Aorta (tissue), 5 donors: ENCODE measurements at regions not wholly inside any gene's neighbourhood (a gene's known extent, or its start where the extent isn't known, plus 50 kb on each side); places are given as distances from the start of the nearest gene placed in this dataset.
"Not testable (repeated sequence)": the region's sequence is repeated elsewhere in the genome, so short reads cannot be mapped to it uniquely, and the experiment has no call there.

ENCODE experiments used
- ATAC-seq: fragments of 200-7000 bp; cut with Tn5 transposase; one replicate; pipeline ENCODE4 v1.9.1; 2022; ENCODE audit warnings: moderate library complexity; ENCODE audit not compliant: low FRiP score
- DNase-seq, 2 donors: peaks; one replicate each; pipeline ENCODE4 v3.0.0-alpha.2; 2020
- H3K27ac ChIP-seq, 2 donors: one replicate each; pipeline ENCODE4 v1.5.1; 2013; ENCODE audit warnings: low read length in 2 of 2, mild to moderate bottlenecking in 2 of 2, moderate library complexity in 2 of 2, control low read depth in 1 of 2, inconsistent platforms in 1 of 2, low read depth in 1 of 2
- H3K27me3 ChIP-seq, 2 donors: one replicate each; pipeline ENCODE4 v1.6.1; 2013; ENCODE audit warnings: control low read depth in 1 of 2, low read length in 1 of 2, mild to moderate bottlenecking in 1 of 2, moderate library complexity in 1 of 2; ENCODE audit not compliant: insufficient read depth in 2 of 2, control insufficient read depth in 1 of 2
- H3K36me3 ChIP-seq, 2 donors: one replicate each; pipeline ENCODE4 v1.6.1; 2013; ENCODE audit warnings: control low read depth in 1 of 2, low read length in 1 of 2, mild to moderate bottlenecking in 1 of 2; ENCODE audit not compliant: insufficient read depth in 2 of 2, control insufficient read depth in 1 of 2
- H3K4me1 ChIP-seq, 2 donors: one replicate each; pipeline ENCODE4 v1.6.1; 2013; ENCODE audit warnings: low read length in 2 of 2, control low read depth in 1 of 2, mild to moderate bottlenecking in 1 of 2, moderate library complexity in 1 of 2; ENCODE audit not compliant: insufficient read depth in 2 of 2, control insufficient read depth in 1 of 2
- H3K4me3 ChIP-seq, 2 donors: one replicate each; pipeline ENCODE4 v1.5.1; 2013; ENCODE audit warnings: low read length in 2 of 2, control low read depth in 1 of 2, mild to moderate bottlenecking in 1 of 2
- H3K9me3 ChIP-seq: one replicate; pipeline ENCODE4 v1.6.1; 2013; ENCODE audit warnings: mild to moderate bottlenecking, low read length; ENCODE audit not compliant: control insufficient read depth
- WGBS, 2 donors: extraction: QIAGEN DNeasy Blood & Tissue Kit; methylation state at CpG; one replicate each; pipeline ENCODE4 v1.1.7; 2013; 5-methylcytosine and 5-hydroxymethylcytosine counted together
- intact Hi-C, 2 donors: fragments of 100-400 bp; cut with DNase I; formaldehyde crosslinking; loops; one replicate each; pipeline versions ENCODE4 v1.14.2 to v1.15.0; 2022
- donor health status: healthy with polysubstance abuse.
- donor health status: Bipolar disorder and iron deficiency.
- donor health status: DM: no; HTN: no; CAD: no.
- donor health status: DM: no; HTN: no; CAD: no.
- donor health status: DM: yes; HTN: yes; CAD: no.

DNA sequence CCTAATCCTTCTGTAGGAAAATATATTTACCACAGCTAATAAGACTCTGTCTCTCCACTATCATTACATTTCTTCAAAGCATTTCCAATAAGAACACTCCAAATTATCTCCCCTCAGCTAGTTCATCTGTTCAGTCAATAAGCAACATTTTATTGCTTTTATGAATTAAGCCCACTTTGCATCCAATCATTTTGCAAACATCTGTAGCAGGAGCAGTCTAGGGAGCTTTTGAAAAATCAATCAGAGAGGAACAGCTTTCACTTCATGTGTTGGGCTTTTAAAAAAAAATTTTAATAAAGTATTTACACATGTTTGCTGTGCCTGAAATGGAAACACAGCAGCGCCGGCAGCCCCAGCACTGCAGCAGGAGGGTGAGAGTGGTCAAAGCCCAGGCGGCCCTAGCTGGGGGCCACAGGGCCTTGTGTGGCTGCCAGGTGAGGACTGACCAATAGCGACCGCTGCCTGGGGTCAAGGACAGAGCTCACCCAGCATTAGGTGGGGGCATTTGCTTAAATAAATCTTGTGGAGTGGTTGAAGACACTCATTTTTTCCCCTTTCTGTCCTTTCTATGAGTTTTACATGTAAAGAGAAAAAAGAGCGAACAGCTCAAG is 250.7 kb downstream of the RNF144A start:
- WGBS, 2 donors: 81 to 86% methylated on average over 6 of the region's 6 CpGs
- no peak overlapping the region for H3K4me3 ChIP-seq
- H3K36me3 ChIP-seq: no peaks in the 10 kb centered on the region
- no peaks in the 10 kb centered on the region for H3K27me3 ChIP-seq
- no peak overlapping the region for H3K27ac ChIP-seq
- DNase-seq (no peak), ATAC-seq (no peak)
- H3K4me1 ChIP-seq: no peaks in the 10 kb centered on the region
- intact Hi-C loops: no loop called here
- no peaks in the 10 kb centered on the region for H3K9me3 ChIP-seq

DNA sequence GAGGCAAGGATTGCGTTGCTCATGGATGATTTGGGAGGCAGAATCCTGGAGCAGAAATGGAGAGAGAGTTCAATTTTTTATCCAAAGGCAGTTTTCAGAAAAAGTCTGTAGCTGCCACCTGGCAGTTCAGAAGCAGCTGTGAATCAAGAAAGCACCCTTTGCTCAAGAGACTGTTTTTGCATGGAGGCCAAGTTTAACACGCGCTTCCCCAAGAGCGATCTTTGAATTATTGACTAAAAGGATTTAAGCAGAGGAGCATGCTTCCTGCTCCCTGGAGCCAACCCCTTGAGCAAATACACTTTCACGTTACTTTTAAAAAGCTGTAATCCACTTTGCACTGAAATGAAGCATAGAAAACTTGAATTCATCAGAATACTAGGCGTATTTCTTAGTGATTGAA is 252.4 kb downstream of the RNF144A start:
- H3K9me3 ChIP-seq: no peaks in the 10 kb centered on the region
- ATAC-seq (no peak), DNase-seq (no peak)
- H3K36me3 ChIP-seq: no peaks in the 10 kb centered on the region
- H3K27ac ChIP-seq: no peak overlapping the region
- no peak overlapping the region for H3K4me3 ChIP-seq
- intact Hi-C loops: no loop called here
- no peaks in the 10 kb centered on the region for H3K4me1 ChIP-seq
- H3K27me3 ChIP-seq: no peaks in the 10 kb centered on the region
- WGBS, 2 donors: 80 to 86% methylated on average over 6 of the region's 6 CpGs

DNA sequence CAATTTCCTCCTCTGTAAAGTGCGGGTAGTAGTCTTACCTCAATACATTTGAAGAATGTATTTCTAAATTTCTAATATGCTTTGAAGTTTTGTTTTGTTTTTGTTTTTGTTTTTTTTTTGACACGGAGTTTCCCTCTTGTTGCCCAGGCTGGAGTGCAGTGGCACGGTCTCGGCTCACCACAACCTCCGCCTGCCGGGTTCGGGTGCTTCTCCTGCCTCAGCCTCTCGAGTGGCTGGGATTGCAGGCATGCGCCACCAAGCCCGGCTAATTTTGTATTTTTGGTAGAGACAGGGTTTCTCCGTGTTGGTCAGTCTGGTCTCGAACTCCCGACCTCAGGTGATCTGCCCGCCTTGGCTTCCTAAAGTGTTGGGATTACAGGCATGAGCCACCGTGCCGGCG is 261.8 kb downstream of the RNF144A start:
- H3K27ac ChIP-seq, H3K4me1 ChIP-seq, ATAC-seq, intact Hi-C loops, H3K4me3 ChIP-seq, H3K9me3 ChIP-seq, H3K36me3 ChIP-seq, H3K27me3 ChIP-seq, DNase-seq: not testable (repeated sequence)
- 96% methylated on average over 17 of the region's 17 CpGs for WGBS, 2 donors

DNA sequence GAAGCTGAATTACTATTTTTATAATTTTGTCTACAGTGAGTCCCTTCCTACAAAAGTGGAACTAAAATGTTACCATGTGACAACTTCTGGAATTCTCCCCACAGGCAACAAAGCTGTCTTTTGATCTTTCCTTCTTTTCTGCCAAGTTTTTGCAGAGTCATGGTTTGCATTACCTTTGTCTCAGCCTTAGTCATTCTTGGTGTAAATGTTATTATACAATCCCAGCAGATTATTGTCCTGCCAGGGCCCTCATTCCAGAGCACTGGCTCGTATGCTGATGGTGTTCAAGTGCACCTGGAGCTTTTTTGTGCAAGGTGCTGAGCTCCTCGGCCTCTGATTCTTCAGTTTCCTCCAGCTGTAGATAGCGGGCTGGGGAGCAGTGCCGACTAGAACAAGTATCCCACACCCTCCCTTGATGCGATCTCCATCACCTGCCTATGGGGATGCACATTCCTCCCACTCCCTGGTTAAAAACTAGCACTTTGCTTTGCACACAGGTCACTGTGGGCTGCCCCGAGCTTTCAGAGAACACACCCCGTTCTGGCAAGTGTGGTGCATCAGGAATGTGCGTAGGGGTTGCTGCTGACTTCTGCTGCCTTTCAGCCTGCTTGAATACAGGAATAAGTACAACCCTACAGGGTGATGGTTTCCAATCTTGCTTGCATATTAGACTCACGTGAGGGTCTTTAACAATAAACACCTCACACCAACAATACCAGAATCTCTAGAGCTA is 263.6 kb downstream of the RNF144A start:
- ATAC-seq (peak; percentile 22), DNase-seq (no peak)
- H3K4me3 ChIP-seq: no peak overlapping the region
- WGBS, 2 donors: 58 to 64% methylated on average over 9 of the region's 9 CpGs
- intact Hi-C loops: no loop called here
- no peaks in the 10 kb centered on the region for H3K27me3 ChIP-seq
- no peaks in the 10 kb centered on the region for H3K4me1 ChIP-seq
- no peak overlapping the region for H3K27ac ChIP-seq
- H3K36me3 ChIP-seq: no peaks in the 10 kb centered on the region
- peaks cover 1% of the 10 kb centered on the region for H3K9me3 ChIP-seq

DNA sequence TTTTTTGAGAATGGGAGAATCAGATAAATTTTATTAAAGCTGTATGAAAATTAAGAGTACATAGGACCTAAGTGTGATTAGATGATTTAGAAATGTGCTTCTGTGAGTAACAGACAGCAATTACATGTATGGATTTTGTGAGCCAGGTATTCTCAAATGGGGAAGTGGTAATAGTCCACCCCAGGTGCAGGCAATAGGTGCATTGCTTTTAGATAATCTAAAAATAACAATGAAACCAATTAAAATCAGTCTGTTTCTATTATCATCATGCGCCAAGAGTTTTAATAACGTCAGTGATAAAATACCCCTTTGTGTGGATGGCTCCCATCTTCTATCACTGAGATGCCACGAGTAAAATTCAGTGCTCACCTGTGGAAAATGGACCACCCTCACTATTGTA is 265.3 kb downstream of the RNF144A start:
- WGBS, 2 donors: 88 to 94% methylated on average over 3 of the region's 3 CpGs
- Histone ChIP-seq H3K4me1 (no peaks in the 10 kb centered on the region), H3K4me3 (no peak overlapping the region), H3K27ac (no peak overlapping the region), H3K9me3 (peaks cover 1% of the 10 kb centered on the region), H3K36me3 (no peaks in the 10 kb centered on the region), H3K27me3 (no peaks in the 10 kb centered on the region)
- intact Hi-C loops: no loop called here
- ATAC-seq (no peak), DNase-seq (no peak)

DNA sequence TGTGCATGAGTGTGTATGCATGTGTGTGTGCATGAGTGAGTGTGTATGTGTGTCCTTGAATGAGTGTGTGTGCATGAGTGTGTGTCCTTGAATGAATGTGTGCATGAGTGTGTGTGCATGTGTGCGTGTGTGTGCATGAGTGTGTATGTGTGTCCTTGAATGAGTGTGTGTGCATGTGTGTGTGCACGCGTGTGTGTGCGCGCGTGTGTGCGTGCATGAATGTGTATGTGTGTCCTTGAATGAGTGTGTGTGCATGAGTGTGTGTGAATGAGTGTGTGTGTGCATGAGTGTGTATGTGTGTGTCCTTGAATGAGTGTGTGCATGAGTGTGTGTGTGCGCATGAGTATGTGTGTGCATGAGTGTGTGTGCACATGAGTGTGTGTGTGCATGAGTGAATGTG is 271.9 kb downstream of the RNF144A start:
- no peaks in the 10 kb centered on the region for H3K4me1 ChIP-seq
- no peaks in the 10 kb centered on the region for H3K27me3 ChIP-seq
- DNase-seq: no peak
- intact Hi-C loops: no loop called here
- no peak for ATAC-seq
- H3K4me3 ChIP-seq: no peak overlapping the region
- WGBS, 2 donors: 60 to 78% methylated on average over 8 of the region's 8 CpGs
- no peaks in the 10 kb centered on the region for H3K36me3 ChIP-seq
- H3K9me3 ChIP-seq: peaks cover 1% of the 10 kb centered on the region
- no peak overlapping the region for H3K27ac ChIP-seq

DNA sequence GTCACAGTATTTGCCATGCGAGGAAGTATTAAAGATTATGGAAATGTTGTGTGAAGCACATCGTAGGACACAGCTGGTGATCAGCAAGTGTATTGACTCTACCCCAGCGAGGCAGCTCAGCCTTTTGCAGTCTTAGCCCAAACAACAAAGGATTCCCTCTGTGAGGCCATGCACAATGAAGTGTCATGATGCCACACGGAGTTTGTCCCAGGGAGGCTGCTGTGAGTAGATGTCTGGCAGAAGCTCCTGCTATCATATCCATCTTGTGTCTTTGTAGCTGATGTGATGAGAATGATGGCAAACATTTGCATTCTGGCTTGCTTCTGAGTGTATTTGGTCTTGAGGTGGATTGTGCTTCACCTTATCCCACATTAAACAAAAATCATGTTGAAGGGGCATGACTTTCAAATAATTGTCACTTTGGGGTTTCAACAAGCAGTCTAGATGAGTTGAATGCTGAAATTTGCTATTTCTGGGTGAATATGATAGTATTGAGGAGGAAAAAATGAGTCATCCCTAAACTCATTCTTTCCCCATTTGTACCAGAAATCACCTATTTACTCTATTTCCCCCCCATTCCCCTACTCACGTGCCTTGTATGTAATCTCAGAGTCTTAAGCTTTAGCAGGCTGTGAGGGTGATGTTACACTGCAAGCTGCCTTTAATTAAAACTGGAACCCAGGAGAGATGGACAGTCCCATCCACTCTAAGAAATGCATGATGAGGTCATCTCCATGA is 273.5 kb downstream of the RNF144A start:
- 73 to 83% methylated on average over 5 of the region's 5 CpGs for WGBS, 2 donors
- ATAC-seq: no peak

DNA sequence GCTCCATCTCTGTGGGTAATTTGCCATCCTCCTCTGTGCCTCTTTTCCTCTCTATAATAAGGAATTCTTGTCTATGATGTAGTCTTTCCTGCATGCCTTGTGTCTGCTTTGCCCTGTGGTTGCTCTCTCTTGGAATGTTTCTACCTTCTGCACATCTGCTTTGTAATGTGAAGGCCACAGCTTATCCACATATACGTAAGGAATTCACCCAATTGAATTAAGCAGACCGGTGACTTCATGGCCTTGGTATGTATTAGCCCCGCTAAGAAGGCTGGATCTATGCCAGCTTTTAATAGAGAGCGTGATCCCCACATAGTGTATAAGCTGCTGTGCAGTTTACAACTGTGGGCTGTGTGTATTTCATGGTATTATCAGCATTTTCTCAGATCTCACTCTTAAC is 274.7 kb downstream of the RNF144A start:
- no peaks in the 10 kb centered on the region for H3K4me1 ChIP-seq
- H3K27ac ChIP-seq: no peak overlapping the region
- intact Hi-C loops: no loop called here
- H3K27me3 ChIP-seq: no peaks in the 10 kb centered on the region
- 29 to 31% methylated on average over 4 of the region's 4 CpGs for WGBS, 2 donors
- DNase-seq (no peak), ATAC-seq (no peak)
- H3K36me3 ChIP-seq: no peaks in the 10 kb centered on the region
- no peak overlapping the region for H3K4me3 ChIP-seq
- no peaks in the 10 kb centered on the region for H3K9me3 ChIP-seq

More for the DNA sequence above, 273.5 kb downstream of the RNF144A start:
- Histone ChIP-seq H3K4me3 (no peak overlapping the region), H3K4me1 (no peaks in the 10 kb centered on the region), H3K36me3 (no peaks in the 10 kb centered on the region), H3K27me3 (no peaks in the 10 kb centered on the region), H3K9me3 (no peaks in the 10 kb centered on the region), H3K27ac (no peak overlapping the region)
- DNase-seq: no peak
- intact Hi-C loops: no loop called here

DNA sequence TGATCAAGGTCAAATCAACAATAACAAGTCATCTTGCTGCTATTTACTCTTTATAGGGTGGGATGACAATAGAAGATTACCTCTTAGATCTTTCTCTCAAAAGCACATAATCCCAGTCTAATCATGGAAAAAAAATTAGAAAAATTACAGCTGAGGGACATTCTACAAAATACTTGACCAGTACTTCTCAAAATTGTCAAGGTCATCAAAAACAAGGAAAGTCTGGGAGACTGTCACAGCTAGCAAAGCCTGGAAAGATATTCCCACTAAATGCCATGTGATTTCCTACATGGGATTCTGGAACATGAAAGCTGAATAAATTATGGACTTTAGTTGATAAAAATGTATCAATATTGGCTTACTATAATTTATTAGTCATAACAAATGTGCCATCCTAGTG is 276.2 kb downstream of the RNF144A start:
- intact Hi-C loops: no loop called here
- Histone ChIP-seq H3K4me3 (no peak overlapping the region), H3K27me3 (no peaks in the 10 kb centered on the region), H3K36me3 (no peaks in the 10 kb centered on the region), H3K9me3 (no peaks in the 10 kb centered on the region), H3K4me1 (no peaks in the 10 kb centered on the region), H3K27ac (no peak overlapping the region)
- no peak for DNase-seq
- ATAC-seq: no peak
